ENCODE measurements at regions not wholly inside any gene's neighbourhood (a gene's known extent, or its start where the extent isn't known, plus 50 kb on each side); places are given as distances from the start of the nearest gene placed in this dataset.

- Histone ChIP-seq H3K36me3 (ENCODE audit: insufficient read depth, low read length) (no peaks in the 10 kb centered on the region), H3K9ac (ENCODE audit: low read length) (no peak overlapping the region), H3K27ac (ENCODE audit: low read depth, low read length) (no peak overlapping the region), H3K4me3 (ENCODE audit: low read depth in 1 of 2, low read length in 2 of 2) (no peak overlapping the region), H3K4me1 (ENCODE audit: insufficient read depth, low read length) (no peaks in the 10 kb centered on the region), H3K27me3 (ENCODE audit: control insufficient read depth in 1 of 2, insufficient read depth in 2 of 2, low read length in 2 of 2) (no peaks in the 10 kb centered on the region), H3K9me3 (ENCODE audit: low read length) (no peaks in the 10 kb centered on the region)
Measured at GRCh38 chr7:115734641-115735040, 295.9 kb downstream of the TFEC start.

- H3K4me3 ChIP-seq (ENCODE audit: low read depth in 1 of 2, low read length in 2 of 2) = no peak overlapping the region
- H3K27ac ChIP-seq (ENCODE audit: low read depth, low read length) = no peak overlapping the region
- no peaks in the 10 kb centered on the region for H3K27me3 ChIP-seq (ENCODE audit: control insufficient read depth in 1 of 2, insufficient read depth in 2 of 2, low read length in 2 of 2)
- no peak overlapping the region for H3K9ac ChIP-seq (ENCODE audit: low read length)
- no peaks in the 10 kb centered on the region for H3K4me1 ChIP-seq (ENCODE audit: insufficient read depth, low read length)
- H3K9me3 ChIP-seq (ENCODE audit: low read length) = no peaks in the 10 kb centered on the region
- no peaks in the 10 kb centered on the region for H3K36me3 ChIP-seq (ENCODE audit: insufficient read depth, low read length)
Measured at GRCh38 chr7:115731796-115732471, 298.6 kb downstream of the TFEC start.

- no peaks in the 10 kb centered on the region for H3K9me3 ChIP-seq (ENCODE audit: low read length)
- H3K27me3 ChIP-seq (ENCODE audit: control insufficient read depth in 1 of 2, insufficient read depth in 2 of 2, low read length in 2 of 2) = no peaks in the 10 kb centered on the region
- no peak overlapping the region for H3K9ac ChIP-seq (ENCODE audit: low read length)
- H3K4me1 ChIP-seq (ENCODE audit: insufficient read depth, low read length) = peaks cover 10% of the 10 kb centered on the region
- no peaks in the 10 kb centered on the region for H3K36me3 ChIP-seq (ENCODE audit: insufficient read depth, low read length)
- no peak overlapping the region for H3K4me3 ChIP-seq (ENCODE audit: low read depth in 1 of 2, low read length in 2 of 2)
- no peak overlapping the region for H3K27ac ChIP-seq (ENCODE audit: low read depth, low read length)
Measured at GRCh38 chr7:115728518-115728917, 302.0 kb downstream of the TFEC start.

GRCh38 chr7:115724400-115725056, 306.0 kb downstream of the TFEC start:
- H3K36me3 ChIP-seq (ENCODE audit: insufficient read depth, low read length) = no peaks in the 10 kb centered on the region
- H3K27ac ChIP-seq (ENCODE audit: low read depth, low read length) = no peak overlapping the region
- no peak overlapping the region for H3K9ac ChIP-seq (ENCODE audit: low read length)
- peaks cover 21% of the 10 kb centered on the region for H3K4me1 ChIP-seq (ENCODE audit: insufficient read depth, low read length)
- H3K4me3 ChIP-seq (ENCODE audit: low read depth in 1 of 2, low read length in 2 of 2) = no peak overlapping the region
- H3K27me3 ChIP-seq (ENCODE audit: control insufficient read depth in 1 of 2, insufficient read depth in 2 of 2, low read length in 2 of 2) = no peaks in the 10 kb centered on the region
- H3K9me3 ChIP-seq (ENCODE audit: low read length) = no peaks in the 10 kb centered on the region

- Histone ChIP-seq H3K27me3 (ENCODE audit: control insufficient read depth in 1 of 2, insufficient read depth in 2 of 2, low read length in 2 of 2) (no peaks in the 10 kb centered on the region), H3K4me3 (ENCODE audit: low read depth in 1 of 2, low read length in 2 of 2) (no peak overlapping the region), H3K9ac (ENCODE audit: low read length) (no peak overlapping the region), H3K4me1 (ENCODE audit: insufficient read depth, low read length) (peaks cover 21% of the 10 kb centered on the region), H3K36me3 (ENCODE audit: insufficient read depth, low read length) (no peaks in the 10 kb centered on the region), H3K9me3 (ENCODE audit: low read length) (no peaks in the 10 kb centered on the region), H3K27ac (ENCODE audit: low read depth, low read length) (no peak overlapping the region)
Measured at GRCh38 chr7:115722302-115722977, 308.1 kb downstream of the TFEC start.

- peaks cover 21% of the 10 kb centered on the region for H3K4me1 ChIP-seq (ENCODE audit: insufficient read depth, low read length)
Measured at GRCh38 chr7:115721293-115722217, 309.0 kb downstream of the TFEC start.

GRCh38 chr7:115719963-115720362, 310.6 kb downstream of the TFEC start:
- Histone ChIP-seq H3K9me3 (ENCODE audit: low read length) (no peaks in the 10 kb centered on the region), H3K4me3 (ENCODE audit: low read depth in 1 of 2, low read length in 2 of 2) (no peak overlapping the region), H3K27me3 (ENCODE audit: control insufficient read depth in 1 of 2, insufficient read depth in 2 of 2, low read length in 2 of 2) (no peaks in the 10 kb centered on the region), H3K4me1 (ENCODE audit: insufficient read depth, low read length) (peaks cover 20% of the 10 kb centered on the region), H3K9ac (ENCODE audit: low read length) (no peak overlapping the region), H3K27ac (ENCODE audit: low read depth, low read length) (no peak overlapping the region), H3K36me3 (ENCODE audit: insufficient read depth, low read length) (no peaks in the 10 kb centered on the region)

More at GRCh38 chr7:115721293-115722217, 309.0 kb downstream of the TFEC start:
- Histone ChIP-seq H3K9ac (ENCODE audit: low read length) (no peak overlapping the region), H3K27ac (ENCODE audit: low read depth, low read length) (no peak overlapping the region), H3K4me3 (ENCODE audit: low read depth in 1 of 2, low read length in 2 of 2) (no peak overlapping the region), H3K36me3 (ENCODE audit: insufficient read depth, low read length) (no peaks in the 10 kb centered on the region), H3K9me3 (ENCODE audit: low read length) (no peaks in the 10 kb centered on the region), H3K27me3 (ENCODE audit: control insufficient read depth in 1 of 2, insufficient read depth in 2 of 2, low read length in 2 of 2) (no peaks in the 10 kb centered on the region)

- Histone ChIP-seq H3K27me3 (ENCODE audit: control insufficient read depth in 1 of 2, insufficient read depth in 2 of 2, low read length in 2 of 2) (no peaks in the 10 kb centered on the region), H3K4me3 (ENCODE audit: low read depth in 1 of 2, low read length in 2 of 2) (no peak overlapping the region), H3K4me1 (ENCODE audit: insufficient read depth, low read length) (no peaks in the 10 kb centered on the region), H3K27ac (ENCODE audit: low read depth, low read length) (no peak overlapping the region), H3K36me3 (ENCODE audit: insufficient read depth, low read length) (no peaks in the 10 kb centered on the region), H3K9ac (ENCODE audit: low read length) (no peak overlapping the region), H3K9me3 (ENCODE audit: low read length) (no peaks in the 10 kb centered on the region)
Measured at GRCh38 chr7:115709664-115710063, 320.9 kb downstream of the TFEC start.

GRCh38 chr7:115708013-115708341, 322.6 kb downstream of the TFEC start:
- Histone ChIP-seq H3K36me3 (ENCODE audit: insufficient read depth, low read length) (no peaks in the 10 kb centered on the region), H3K4me3 (ENCODE audit: low read depth in 1 of 2, low read length in 2 of 2) (no peak overlapping the region), H3K27me3 (ENCODE audit: control insufficient read depth in 1 of 2, insufficient read depth in 2 of 2, low read length in 2 of 2) (no peaks in the 10 kb centered on the region), H3K4me1 (ENCODE audit: insufficient read depth, low read length) (no peaks in the 10 kb centered on the region), H3K27ac (ENCODE audit: low read depth, low read length) (no peak overlapping the region), H3K9ac (ENCODE audit: low read length) (no peak overlapping the region), H3K9me3 (ENCODE audit: low read length) (no peaks in the 10 kb centered on the region)

- H3K9ac ChIP-seq (ENCODE audit: low read length) = no peak overlapping the region
- no peaks in the 10 kb centered on the region for H3K9me3 ChIP-seq (ENCODE audit: low read length)
- H3K27ac ChIP-seq (ENCODE audit: low read depth, low read length) = no peak overlapping the region
- H3K36me3 ChIP-seq (ENCODE audit: insufficient read depth, low read length) = no peaks in the 10 kb centered on the region
- no peak overlapping the region for H3K4me3 ChIP-seq (ENCODE audit: low read depth in 1 of 2, low read length in 2 of 2)
- H3K27me3 ChIP-seq (ENCODE audit: control insufficient read depth in 1 of 2, insufficient read depth in 2 of 2, low read length in 2 of 2) = no peaks in the 10 kb centered on the region
- H3K4me1 ChIP-seq (ENCODE audit: insufficient read depth, low read length) = no peaks in the 10 kb centered on the region
Measured at GRCh38 chr7:115707258-115708012, 323.1 kb downstream of the TFEC start.
